Anterior cingulate cortex (tissue), 58 donors: ENCODE measurements at regions not wholly inside any gene's neighbourhood (a gene's known extent, or its start where the extent isn't known, plus 50 kb on each side); places are given as distances from the start of the nearest gene placed in this dataset.
A peak's percentile ranks its signal among the peaks of the same experiment; 100 is the strongest.

Experiments used
- DNase-seq, 58 donors: peaks; one replicate each; lab custom pipeline; 2025; lab: John Stamatoyannopoulos, UW

GRCh38 chr10:4120096-4120853 lies 335.3 kb upstream of the KLF6 start:
- DNase-seq = no peak

GRCh38 chr10:4119107-4119506 lies 334.1 kb upstream of the KLF6 start:
- no peak for DNase-seq

DNA sequence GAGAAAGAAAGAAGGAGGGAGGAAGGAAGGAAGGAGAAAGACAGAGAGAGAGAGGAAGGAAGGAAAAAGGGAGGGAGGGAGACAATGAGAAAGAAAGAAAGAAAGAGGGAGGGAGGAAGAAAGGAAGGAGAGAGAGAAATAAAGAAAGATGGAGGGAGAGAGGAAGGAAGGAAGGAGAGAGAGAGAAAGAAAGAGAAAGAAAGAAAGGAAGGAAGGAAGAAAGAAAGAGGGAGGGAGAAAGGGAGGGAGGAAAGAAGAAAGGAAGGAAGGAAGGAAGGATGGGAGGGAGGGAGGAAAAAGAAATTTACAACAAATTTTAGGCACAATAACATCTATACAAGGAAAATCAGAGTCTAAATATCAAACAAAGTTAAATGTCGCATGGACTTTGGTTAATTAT lies 332.6 kb upstream of the KLF6 start:
- no peak for DNase-seq

GRCh38 chr10:4111643-4112042 lies 326.6 kb upstream of the KLF6 start:
- DNase-seq = no peak

- DNase-seq = no peak
Observed at GRCh38 chr10:4109469-4109868, 324.5 kb upstream of the KLF6 start.

DNA sequence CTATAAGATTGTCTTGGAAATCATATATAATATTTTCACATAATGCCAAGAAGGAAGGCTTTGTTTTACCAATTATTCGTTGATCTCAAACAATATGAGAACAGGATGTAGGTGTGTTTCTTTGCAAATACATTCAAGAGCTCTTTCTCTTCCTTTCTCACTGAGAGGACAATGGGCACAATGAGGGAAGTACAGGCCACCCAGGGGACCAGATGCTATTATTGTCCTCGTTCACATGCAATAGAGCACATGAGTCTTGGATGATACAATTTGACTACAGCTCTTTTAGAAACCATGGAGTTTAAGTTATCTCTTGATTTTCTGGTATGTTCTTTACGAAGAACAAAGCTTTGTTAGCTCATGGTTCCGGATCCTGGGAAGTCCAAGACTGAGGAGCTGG lies 323.7 kb upstream of the KLF6 start:
- no peak for DNase-seq

DNA sequence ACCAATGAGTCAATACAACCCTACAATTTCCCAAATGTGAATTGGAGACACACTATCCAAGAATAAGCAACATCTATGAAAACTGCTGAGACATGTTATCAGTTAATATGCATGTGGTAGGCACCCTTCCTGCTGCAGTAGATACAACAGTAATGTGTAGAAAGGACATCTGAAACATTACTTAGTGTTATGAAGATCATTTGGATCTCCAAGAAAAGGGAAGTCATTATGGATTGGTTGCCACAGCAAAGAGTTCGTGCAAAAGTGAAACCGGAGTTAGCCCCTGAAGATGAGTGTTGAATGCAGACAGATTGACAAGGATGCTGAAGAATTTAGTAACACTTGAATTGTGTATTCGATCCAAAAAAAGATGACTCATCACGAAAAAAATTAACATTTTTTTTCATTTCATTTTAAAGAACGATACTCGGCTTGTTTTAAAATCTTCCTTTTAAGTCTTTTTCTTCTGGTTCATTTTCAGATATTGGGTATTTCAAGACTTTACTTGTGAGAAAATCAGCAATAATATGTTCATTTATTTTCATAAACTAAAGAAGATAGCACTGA lies 322.4 kb upstream of the KLF6 start:
- no peak for DNase-seq

DNA sequence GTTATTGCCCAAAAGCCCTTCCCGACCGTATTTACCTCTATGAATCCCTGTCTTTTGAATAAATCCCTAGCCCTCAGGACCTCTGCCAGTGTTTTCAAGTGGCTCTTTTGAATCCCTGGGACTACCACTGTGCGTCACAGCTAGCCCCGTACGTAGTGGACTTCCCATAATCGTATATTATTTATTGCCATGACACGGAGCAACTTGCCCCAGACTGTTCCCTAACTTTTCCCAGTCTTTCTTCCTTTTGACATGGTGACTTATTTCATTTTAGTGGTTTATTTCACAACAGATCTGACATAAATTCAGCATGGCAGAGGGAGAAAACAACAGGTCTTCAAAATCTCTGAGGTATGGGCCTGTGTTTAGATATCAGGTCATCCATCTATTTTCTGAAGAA lies 318.6 kb upstream of the KLF6 start:
- DNase-seq = no peak

GRCh38 chr10:4102802-4103344 lies 317.9 kb upstream of the KLF6 start:
- no peak for DNase-seq

- no peak for DNase-seq
Observed at GRCh38 chr10:4101918-4102654, 317.1 kb upstream of the KLF6 start.

DNA sequence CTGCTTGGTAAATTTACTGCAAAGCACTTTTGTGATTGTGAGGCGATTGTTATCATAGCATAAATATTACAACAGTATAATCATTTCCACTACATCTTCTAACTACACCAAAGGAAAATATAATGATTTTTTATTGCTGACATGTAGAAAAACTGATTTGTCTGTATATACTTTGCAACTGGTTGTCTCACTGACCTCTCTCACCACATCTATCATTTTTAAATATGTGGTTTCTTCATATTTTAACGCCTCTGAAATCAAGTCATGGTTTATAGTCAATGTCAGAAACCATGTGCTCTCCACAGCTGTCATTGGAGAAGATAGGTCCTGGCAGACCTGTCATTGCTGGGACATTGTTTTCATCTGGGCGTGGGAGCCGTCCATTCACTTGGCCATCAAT lies 315.4 kb upstream of the KLF6 start:
- no peak for DNase-seq

- DNase-seq = no peak
Observed at GRCh38 chr10:4099202-4099601, 314.2 kb upstream of the KLF6 start.

- no peak for DNase-seq
Observed at GRCh38 chr10:4095166-4095917, 310.3 kb upstream of the KLF6 start.

GRCh38 chr10:4094751-4095150 lies 309.7 kb upstream of the KLF6 start:
- DNase-seq = no peak

DNA sequence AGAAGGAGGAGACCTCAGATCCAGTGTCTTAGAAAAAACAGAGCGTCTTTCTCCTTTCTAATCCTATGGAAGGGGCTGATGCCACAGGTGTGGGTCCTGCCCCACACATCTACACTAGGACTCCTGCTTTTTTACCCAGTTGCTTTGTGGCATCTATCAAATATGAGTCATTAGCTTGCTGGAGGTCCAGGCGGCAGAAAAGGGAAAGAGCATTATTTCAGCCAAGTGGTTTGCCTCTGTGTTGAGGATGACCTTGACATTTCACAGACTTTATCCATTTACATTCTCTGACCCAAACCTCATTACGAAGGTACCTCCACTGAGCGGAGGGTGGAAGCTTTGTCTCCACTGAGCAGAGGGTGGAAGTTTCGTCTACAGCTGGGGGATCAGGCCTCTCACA lies 308.4 kb upstream of the KLF6 start:
- no peak for DNase-seq

GRCh38 chr10:4088354-4089066 lies 303.5 kb upstream of the KLF6 start:
- DNase-seq = no peak

- DNase-seq = no peak
Observed at GRCh38 chr10:4086131-4086898, 301.3 kb upstream of the KLF6 start.

DNA sequence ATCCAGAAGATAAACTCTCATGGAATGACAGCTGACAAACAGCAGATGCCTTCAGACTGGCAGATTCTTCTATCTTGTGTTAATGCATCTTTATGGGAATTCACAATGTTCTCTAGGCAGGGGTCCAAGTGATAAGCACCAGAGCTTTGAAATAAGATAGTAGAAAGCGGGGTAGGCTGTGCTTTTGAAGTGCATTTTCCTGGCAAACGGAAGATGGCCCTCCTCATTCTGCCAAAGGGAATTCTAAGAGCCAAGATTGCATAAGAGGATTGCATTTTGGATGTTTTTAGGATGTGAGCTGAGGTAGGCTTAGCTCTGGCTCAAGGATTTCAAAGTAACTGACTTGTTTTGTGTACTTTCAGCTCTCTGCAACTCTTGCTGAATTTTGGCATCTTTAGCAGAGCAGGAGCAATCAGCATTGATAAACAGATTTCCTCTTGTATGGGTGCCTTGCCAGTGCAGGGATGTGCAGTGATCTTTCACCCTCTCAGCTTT lies 298.5 kb upstream of the KLF6 start:
- peak in 3 of 58 donors; percentile 11 to 30 (median 20) for DNase-seq

GRCh38 chr10:4082861-4083260 lies 297.9 kb upstream of the KLF6 start:
- no peak for DNase-seq
